ENCODE measurements at regions not wholly inside any gene's neighbourhood (a gene's known extent, or its start where the extent isn't known, plus 50 kb on each side); places are given as distances from the start of the nearest gene placed in this dataset.

GRCh38 chr2:126835261-126835660, 63.4 kb upstream of the TEX51 start:
- no peak for TF ChIP-seq ZBTB7A (IDR thresholded peaks at IDR 0.05; ENCODE audit: low read depth)
- no peak for TF ChIP-seq FOXM1 (IDR thresholded peaks at IDR 0.05; ENCODE audit: borderline replicate concordance, low read depth)
- no peak for TF ChIP-seq USF1 (IDR thresholded peaks at IDR 0.05)
- TF ChIP-seq NFIC (IDR thresholded peaks at IDR 0.05) = no peak

All from Ishikawa (cell line).